ENCODE measurements at regions not wholly inside any gene's neighbourhood (a gene's known extent, or its start where the extent isn't known, plus 50 kb on each side); places are given as distances from the start of the nearest gene placed in this dataset.
"Not testable (repeated sequence)": the region's sequence is repeated elsewhere in the genome, so short reads cannot be mapped to it uniquely, and the experiment has no call there.

- no peak for TF ChIP-seq CTCF (IDR thresholded peaks at IDR 0.05; ENCODE audit: low read depth, low read length, missing input control)
Measured at GRCh38 chr4:69408451-69408850, 87.3 kb downstream of the UGT2B4 start (continued).

- DNase-seq (ENCODE audit: low spot score); H3K9me3 ChIP-seq (ENCODE audit: control insufficient read depth in 4 of 4, low read length in 3 of 4); H3K27ac ChIP-seq (ENCODE audit: low read depth in 1 of 2, low read length in 2 of 2); H3K4me1 ChIP-seq (ENCODE audit: control insufficient read depth in 4 of 4, insufficient read depth in 4 of 4, low read length in 3 of 4); H3K9ac ChIP-seq (ENCODE audit: low read depth in 1 of 2, low read length in 2 of 2); H3K27me3 ChIP-seq (ENCODE audit: control insufficient read depth in 4 of 4, insufficient read depth in 4 of 4, low read length in 3 of 4); H3K36me3 ChIP-seq (ENCODE audit: control insufficient read depth in 4 of 4, insufficient read depth in 3 of 4, low read depth in 1 of 4, low read length in 3 of 4); H3K4me3 ChIP-seq (ENCODE audit: low read depth in 1 of 3, low read length in 3 of 3): not testable (repeated sequence)
Measured at GRCh38 chr4:69411981-69412380, 83.7 kb downstream of the UGT2B4 start.

- WGBS, result 82% methylated on average over 9 of the region's 9 CpGs
Measured at GRCh38 chr4:69424722-69425121, 71.0 kb downstream of the UGT2B4 start.

More at GRCh38 chr4:69424722-69425121, 71.0 kb downstream of the UGT2B4 start:
- not testable (repeated sequence) for H3K9me3 ChIP-seq (ENCODE audit: control insufficient read depth in 4 of 4, low read length in 3 of 4); H3K4me3 ChIP-seq (ENCODE audit: low read depth in 1 of 3, low read length in 3 of 3); DNase-seq (ENCODE audit: low spot score); H3K27me3 ChIP-seq (ENCODE audit: control insufficient read depth in 4 of 4, insufficient read depth in 4 of 4, low read length in 3 of 4); H3K27ac ChIP-seq (ENCODE audit: low read depth in 1 of 2, low read length in 2 of 2); H3K4me1 ChIP-seq (ENCODE audit: control insufficient read depth in 4 of 4, insufficient read depth in 4 of 4, low read length in 3 of 4); H3K9ac ChIP-seq (ENCODE audit: low read depth in 1 of 2, low read length in 2 of 2); H3K36me3 ChIP-seq (ENCODE audit: control insufficient read depth in 4 of 4, insufficient read depth in 3 of 4, low read depth in 1 of 4, low read length in 3 of 4)
